Hematopoietic multipotent progenitor cell treated with erythropoietin and hydrocortisone succinate and interleukin-3 and kit ligand, for 6 days (in vitro differentiated cells): ENCODE measurements at regions not wholly inside any gene's neighbourhood (a gene's known extent, or its start where the extent isn't known, plus 50 kb on each side); places are given as distances from the start of the nearest gene placed in this dataset.
A peak's percentile ranks its signal among the peaks of the same experiment; 100 is the strongest.

ENCODE experiments used
- DNase-seq: peaks from one replicate; pipeline ENCODE4 v3.0.0-alpha.2; 2015

DNA sequence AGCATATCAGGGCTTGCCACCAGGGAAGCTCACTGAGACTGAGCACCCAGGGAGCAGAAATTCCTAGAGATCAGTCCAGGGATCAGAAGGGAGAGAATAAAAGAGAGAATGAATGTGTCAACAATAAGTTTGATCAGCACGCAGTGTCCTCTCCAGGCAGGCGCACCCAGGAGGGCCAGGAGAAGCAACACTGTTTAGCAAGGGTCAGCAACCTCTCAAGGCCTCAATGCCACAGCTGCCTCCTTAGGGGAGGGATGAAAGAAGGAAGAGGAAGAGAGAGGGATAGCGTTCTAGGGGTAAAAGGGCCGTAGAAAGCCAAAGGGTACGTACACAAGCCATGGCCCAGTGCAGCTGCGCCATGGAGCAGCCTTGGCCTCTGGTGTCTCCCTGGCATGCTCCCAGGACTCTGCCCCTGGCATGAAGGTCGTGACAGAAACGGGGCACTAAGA lies 399.8 kb downstream of the SHQ1 start:
- peak; percentile 49 for DNase-seq

DNA sequence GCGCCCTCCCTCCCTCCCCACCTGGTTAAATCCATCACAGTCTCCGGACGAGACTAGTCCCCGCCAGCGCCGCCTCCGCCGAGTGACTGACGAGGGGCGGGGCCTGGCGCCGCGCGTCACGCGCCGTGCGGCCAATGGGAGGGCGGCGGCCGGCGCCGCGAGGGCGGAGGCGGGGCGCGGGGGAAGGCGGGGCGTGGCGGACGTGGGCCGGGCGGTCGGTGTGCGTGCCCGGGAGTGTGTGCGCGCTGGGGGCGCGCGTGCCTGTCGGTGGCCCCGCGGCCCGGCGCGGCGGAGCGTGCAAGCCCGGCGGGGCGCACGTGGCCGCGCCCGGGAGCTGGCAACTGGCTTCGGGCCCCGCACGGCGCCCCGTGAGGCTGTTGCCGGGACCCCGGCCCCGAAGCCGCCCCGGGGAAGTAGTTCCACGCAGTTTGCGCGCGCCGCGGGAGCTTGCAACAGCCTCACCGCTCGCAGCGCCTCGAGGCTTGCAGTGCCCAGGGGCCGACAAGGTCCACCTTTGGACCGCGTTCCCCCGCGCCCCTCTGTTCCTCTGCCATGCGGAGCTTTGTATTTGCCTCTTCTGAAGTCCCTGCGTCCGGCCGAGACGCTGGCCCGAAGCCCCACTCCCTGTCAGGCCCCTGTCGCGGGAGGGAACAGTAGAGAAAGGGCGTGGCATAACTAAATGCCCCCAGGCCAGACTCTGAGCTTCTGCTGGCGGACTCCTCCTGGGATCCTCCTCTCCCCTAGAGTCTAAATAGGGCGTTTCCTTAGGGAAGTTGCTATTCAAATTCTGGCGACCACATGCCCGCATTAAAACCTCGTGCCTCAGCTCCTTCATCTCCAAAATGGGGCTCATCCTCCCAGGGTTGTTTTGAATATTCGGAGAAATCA lies 400.9 kb downstream of the SHQ1 start:
- DNase-seq = peak; percentile 93

DNA sequence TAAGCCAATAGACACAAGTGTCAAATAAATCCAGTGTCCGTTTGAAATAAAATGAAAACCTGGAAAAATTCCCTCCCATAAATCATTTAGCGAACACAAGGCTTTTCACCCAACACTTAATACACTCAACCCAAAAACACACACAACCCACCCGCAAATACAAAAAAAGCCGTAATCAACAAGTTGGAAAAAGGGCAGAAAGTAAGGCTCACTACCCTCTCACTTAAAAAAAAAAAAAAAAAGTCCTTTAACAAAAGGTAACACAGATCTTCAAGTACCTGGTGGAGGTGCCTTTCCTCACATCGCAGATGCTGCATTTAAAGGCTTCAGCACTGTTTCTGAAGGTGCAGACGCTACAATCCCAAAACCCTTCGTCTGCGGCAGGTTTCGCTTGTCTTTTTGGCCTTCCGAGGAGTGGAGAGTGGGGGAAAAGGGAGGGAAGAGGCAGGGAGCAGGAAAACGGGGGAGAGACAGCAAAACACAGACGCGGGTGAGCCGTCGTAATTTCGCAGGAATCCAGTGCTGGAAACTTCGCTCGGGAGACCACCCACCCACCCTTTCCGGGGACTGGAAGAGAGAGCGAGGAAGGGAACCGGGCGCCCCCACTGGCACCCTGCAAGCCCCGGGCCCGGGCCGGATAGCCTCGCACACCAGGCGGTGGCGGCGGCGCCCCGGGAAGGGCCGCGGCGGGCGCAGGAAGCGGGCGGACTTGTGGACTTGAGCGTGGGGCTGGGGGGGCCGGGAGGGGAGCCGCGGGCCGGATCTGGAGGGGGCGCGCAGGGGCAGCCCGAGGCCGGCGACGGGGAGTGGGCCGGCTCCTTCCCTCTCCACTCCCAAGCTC lies 401.8 kb downstream of the SHQ1 start, which contains the start of gene RYBP:
RYBP (minus strand) TSS at position 404 of the 841 bp plus-strand sequence.
- peak; percentile 52 for DNase-seq

DNA sequence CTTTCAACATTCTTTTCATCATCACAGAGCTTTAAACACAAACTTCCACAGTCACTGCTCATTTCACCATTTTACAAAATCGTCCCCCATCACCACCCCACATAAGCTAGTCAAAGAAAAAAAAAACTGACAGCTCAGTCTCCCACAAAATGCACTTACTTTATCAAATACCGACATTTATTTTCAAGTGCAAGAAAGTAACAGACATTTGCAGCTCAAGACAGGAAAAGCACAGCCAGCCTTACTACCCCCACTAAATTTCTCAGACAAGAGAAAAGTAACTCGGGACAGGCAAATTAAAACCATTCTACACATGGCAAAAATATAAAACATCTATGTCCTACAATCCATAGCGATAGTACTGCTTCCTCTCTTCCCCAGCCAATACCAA lies 402.4 kb downstream of the SHQ1 start:
- no peak for DNase-seq

DNA sequence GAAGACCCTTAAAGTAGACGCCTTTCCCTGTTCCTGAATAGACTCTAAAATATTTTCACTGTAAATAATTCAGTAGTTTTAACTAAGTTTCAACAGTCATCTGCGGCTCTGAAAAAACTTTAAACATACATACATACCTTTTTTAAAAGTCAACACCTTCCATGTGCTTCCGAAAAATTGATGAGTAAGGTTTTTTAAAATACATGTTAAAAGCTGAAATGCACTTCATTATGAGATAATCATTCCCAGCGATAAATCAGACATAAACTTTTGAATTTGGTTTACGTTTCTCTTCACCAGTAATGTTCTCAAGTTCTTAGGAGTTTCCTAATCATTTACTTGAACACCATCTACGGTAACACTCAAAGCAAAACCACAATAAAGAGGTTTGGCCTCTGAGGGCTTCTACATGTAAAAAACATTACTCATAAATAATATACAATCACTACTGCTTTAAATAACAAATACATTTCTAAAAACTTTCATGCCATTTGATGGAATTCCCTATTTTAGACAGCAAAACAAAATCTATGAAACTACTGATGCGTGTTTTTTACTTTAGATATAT lies 403.5 kb downstream of the SHQ1 start:
- peak; percentile 62 for DNase-seq

DNA sequence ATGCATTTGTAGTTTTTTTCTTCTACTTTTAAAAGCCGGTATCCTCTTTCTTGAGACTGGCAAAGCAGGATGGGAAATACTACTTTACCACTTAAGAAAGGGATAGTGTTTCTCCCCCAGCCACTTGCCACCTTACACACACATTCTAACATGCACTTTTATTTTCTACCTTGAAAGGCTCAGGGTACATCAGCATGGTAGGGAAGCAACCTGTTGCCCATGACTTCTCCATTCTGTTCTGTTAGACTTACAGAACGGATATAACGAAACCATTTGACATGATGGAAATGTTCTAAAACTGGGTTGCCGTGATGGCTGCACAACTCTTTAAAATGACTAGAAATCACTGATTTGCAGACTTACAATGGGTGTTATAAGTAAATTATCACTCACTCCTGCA lies 405.5 kb downstream of the SHQ1 start:
- DNase-seq = no peak

DNA sequence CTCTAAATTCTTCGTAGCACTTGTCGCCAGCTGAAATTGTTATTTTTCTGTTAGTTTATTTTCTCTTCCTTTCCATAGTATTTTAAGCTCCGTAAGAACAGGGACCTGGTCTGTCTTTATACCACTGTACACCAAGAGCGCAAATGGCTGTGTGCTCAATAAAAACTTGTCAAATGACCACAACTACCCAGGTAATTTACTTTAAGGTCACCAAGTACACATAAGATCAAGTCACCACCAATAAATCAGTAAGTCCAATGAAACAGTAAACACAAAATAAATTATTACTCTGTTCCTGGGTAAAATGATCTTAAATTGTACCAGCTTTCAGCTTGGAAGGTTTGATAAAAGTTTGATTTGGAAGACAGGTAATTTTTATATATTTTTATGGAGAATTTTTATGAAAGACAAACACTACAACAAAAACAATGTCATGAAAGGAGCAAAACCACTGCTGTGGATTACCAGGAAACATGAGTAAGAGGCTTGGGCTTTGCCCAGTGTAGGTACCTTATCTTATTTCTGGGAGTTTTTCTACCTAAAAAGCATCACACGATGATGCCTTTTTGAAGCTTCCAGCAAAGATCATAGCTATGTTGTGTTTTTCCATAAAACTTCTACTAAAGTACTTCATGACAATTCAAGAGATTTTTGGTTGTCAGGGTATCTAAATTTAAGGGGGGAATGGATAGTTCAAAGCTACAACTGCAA lies 406.8 kb downstream of the SHQ1 start:
- DNase-seq = no peak

DNA sequence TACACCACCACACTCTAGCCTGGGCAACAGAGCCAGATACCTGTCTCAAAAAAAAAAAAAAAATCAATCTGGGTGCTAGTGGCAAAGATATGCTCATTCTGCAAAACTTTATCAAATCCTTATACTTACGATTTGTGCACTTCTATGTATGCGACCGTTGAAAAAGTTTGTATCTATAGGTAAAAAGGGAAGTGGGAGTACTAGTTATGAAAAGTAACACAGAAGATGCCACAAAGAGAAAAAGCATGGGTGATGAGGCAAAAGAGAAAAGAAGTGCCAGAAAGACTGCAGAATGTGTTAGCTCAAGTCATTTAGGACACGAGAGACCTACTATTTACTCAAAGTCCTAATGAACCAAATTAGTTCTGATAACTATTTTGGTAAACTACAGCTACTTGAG lies 407.8 kb downstream of the SHQ1 start:
- DNase-seq = no peak

DNA sequence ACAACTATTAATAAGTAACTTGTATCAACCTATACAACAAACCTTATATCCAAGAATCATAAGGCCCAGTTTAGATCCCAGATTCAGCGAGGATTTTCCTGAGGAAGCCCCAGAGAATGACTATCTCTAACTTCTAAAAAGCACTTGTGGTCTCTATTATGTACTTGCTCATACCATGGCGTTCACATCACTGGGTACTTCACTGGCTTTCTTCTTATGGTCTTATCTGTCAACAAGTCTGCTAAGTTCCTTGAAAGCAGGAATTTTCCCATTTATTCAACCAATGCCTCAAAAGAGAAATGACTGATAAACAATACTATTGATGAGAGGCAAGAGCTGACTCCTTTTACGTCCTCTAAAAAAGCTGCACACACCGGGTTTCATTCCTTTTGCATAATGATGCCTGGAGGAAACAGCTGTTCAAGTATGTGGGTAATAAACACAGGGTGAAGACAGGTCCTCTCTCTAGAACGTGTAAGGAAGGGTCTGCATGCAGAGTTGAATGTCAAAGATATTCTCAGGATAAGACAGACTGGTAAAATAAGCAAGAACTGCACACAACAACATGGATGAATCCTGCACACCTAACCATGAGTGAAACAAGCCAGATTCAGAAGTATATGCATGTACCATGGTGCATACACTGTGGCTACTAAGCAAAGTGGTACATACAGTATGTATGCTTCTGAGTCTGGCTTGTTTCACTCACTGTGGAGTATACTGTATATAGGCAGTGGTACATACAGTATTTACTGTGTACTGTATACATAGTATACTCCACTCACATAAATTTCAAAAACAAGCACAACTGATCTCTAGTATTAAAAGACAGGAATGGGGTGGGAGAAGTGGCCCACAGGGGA lies 408.7 kb downstream of the SHQ1 start:
- no peak for DNase-seq

DNA sequence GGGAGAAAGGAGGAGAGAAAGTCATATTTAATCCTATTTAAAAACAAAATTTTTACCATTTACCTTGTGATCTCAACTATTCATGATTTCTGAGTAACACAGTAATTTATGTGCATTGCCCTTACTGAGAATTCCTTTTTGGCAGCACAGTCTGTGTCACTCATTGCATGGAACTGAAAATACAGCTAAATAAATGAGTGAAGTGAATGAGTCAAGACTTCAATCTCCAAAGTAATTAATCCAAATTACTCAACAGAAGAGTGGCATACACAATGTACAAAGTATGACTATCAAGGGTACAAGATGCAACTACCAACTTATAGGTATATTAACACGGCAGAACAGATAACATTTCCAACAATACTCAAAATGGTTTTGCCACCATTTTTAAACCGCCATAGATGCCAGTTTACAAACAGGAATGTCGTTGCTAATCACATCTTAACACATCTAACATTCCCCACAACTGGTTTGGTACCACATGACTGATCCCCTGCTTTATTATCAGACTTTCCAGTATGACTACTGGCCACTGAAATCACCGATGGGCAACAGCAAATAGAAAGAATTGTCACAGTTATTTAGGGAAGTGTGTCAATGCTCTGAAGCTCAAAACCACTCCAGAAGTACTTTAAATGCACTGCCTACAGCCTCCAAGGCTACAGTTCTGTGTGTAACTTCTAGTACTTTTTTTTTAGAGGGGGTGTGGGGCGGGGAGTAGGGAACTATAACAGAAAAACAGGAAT lies 410.4 kb downstream of the SHQ1 start:
- peak; percentile 83 for DNase-seq

DNA sequence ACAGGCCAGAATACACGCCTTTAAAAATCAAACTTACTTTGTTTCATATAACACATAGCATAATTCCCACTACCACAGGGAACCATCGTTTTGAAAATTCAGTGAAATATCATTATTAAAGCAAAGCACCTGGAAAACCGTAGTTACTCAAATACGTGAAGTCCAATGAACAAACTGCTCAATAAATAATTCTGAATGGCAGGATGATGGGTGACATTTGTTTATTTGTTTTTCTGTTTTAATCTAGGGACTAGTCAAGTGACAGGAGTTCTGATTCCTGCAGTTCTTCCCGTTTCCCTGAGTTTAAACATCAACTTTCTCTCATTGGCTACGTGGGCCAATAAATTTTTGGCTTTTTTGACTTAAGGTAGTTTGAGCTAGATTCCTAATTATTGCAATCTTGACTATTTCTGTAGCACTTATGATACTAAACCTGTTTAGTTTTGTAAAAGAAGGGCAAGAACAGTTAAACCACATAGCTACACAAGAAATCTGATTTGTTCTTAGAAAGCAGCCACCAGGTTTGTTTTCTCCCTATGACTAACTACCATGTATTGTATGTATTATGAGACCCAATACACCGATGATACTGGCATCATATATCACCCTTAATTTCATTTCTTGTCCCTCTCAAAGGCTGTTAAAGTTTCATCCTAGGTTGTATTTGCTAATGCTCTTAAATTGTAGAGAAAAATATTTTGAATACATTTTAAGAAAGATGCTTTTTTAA lies 411.2 kb downstream of the SHQ1 start:
- no peak for DNase-seq

DNA sequence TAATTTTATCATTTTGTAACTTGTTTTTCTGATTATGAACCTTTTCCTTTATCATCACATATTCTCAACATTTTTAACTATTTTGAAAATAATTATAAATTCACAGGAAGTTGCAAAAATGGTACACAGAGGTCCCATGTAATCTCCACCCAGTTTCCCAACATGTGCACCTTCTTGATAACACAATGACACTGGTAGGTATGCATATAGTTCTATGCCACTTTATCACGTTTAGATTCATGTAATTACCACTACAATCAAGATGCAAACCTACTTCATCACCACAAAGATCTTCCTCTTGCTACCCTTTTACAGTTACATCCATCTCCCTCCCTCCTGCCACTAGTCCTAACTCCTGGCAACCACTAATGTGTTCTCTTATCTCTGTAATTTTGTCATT lies 413.9 kb downstream of the SHQ1 start:
- DNase-seq = peak; percentile 73

DNA sequence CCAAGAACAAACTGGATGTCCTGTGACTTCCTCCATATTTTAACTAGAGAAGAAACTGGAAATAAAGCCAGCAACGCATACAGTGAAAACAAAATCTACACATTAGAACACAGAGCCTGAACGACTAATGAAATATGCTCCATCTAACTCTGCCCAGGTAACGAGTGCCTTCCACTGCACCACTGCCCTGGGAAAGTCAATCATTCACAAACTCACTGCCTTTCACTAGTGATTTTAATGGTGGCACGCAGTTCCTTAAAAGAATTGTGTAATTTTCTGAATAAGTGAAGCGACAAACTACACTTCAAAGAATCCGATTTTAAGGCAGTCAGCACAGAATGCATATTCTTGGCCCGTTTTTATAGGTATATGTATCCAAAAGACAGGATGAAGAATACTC lies 416.0 kb downstream of the SHQ1 start:
- DNase-seq = no peak

DNA sequence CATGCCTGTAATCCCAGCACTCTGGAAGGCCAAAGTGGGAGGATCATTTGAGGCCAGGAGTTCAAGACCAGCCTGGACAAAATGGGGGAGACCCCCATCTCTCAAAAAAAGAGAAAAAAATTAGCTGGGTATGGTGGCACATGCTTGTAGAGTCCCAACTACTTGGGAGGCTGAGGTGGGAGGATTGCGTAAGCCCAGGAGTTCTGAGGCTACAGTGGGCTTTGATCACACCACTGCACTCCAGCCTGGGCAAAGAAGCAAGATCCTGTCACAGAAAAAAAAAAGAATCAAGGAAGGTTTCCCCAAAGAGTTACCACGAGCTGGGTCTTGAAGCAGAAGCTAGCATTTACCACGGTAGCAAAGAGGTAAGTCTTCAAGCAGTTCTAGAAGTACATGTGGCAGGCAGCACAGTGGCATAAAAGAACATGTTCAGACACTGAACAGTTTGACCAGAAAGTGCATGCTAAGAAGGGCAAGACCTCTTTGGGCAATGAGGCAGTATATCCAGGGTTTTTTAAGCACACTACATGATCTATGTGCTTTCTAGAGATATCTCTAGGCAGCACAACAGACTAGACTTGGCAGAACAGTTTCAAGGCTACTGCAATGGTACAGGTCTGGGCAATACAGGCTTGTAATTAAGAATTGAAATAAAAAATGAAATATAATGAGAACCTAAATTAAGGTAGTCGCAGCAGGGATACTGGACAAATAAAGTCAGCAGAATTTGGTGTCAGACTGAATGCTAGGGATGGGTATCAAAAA lies 418.5 kb downstream of the SHQ1 start:
- peak; percentile 55 for DNase-seq

DNA sequence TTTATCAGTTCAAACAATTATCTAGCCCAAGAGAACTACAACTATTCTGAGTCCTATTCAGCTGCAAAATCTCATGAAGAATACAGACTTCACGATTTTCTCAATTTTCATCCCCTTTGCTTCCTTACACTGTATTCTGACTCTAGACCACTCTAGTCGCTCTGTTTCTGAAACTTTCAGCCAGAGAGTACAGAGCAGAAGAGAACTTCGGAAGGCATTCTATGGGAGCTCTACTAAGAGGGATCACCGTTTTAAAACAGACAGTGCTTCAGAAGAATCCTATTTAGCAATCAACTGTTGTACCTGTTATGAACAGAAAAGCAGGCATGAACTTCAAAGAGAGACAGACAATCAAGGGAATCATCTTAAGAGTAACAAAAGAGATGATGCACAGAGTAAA lies 419.4 kb downstream of the SHQ1 start:
- DNase-seq = no peak

DNA sequence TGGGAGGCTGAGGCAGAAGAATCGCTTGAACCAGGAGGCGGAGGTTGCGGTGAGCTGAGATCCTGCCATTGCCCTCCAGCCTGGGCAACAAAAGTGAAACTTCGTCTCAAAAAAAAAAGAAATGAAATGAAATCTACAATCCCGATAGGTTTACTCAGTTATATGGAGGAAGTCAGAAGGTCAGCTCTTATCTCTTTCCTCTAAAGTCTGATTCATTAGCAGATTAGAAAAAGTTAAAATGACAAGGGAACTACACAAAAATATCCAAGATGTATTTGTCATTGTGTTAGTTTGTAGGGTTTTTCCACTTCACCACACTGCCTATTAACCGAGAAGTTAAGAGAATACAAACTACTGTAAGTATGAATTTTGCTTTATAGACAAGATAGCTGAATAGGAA lies 420.6 kb downstream of the SHQ1 start:
- no peak for DNase-seq

DNA sequence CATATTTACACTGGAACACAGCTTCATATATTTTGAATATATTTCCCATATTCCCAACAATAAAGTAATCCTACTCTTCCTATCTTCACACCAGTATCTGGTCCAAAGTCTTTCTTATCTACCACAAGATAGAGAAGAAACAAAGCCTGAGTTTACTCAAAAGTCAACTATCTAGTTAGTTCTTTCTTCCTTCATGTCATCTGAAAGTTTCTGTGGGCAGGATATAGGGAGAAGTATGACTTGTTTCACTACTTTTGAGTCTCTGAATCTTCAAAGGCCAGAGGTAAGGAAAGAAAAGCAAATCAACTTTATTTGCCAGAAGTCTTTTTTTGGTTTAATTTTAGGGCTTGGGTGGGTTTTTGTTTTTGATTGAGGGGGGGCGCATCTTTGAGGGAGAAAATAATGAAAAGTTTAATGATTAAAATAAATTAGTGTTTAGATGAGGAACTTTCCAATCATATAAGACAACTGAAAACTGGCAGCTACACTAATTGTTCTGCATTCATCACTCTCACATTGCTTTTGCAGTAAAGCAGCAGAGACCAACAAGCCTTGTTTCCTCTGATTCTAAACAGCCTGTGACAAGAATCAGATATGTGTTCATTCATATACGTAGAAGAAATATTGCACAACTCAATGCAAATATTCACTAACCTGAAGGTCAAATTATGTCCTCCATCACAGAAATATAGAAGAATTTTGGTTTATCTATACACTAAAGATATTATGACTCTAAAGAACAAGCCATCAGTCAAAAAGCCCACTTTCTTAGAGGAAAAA lies 421.4 kb downstream of the SHQ1 start:
- DNase-seq = peak; percentile 51

DNA sequence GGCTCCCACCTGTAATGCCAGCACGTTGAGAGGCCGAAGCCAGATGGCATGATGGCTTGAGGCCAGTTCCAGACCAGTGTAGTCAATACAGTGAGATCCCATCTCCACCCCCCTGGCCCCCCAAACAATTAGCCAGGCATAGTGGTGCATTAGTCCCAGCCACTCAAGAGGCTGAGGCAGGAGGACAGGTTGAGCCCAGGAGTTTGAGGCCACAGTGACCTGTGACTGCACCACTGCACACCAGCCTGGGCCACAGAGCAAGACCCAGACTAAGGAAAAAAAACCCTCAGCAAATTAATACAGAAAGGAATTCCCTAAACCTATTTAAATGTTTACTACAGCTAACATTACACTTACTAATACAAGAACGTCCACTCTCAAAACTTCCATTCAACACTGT lies 424.6 kb downstream of the SHQ1 start:
- DNase-seq = no peak

DNA sequence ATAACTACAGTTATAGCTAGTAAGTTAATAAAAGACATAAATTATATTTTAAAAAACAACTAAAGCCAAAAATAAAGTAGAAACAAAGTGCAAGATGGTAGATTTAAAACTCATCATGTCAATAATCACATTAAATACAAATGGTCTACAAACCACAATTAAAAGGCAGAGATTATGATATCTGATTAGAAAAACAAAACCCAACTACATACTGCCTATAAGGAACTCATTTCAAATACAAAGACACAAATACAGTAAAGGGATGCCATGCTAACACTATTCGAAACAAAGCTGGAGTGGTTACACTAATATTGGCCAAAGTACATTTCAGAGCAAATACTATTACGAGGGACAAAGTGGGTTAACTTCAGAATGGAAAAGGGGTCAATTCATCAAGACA lies 426.5 kb downstream of the SHQ1 start:
- DNase-seq = no peak
